Chondrocyte (in vitro differentiated cells): ENCODE measurements at regions not wholly inside any gene's neighbourhood (a gene's known extent, or its start where the extent isn't known, plus 50 kb on each side); places are given as distances from the start of the nearest gene placed in this dataset.

Experiments
- DNase-seq: peaks from one replicate; pipeline ENCODE4 v3.0.0; 2021; ENCODE audit warnings: mixed read lengths, low spot score
- H3K27ac Mint-ChIP-seq: one replicate; pipeline ENCODE4 v1.8.0; 2021; ENCODE audit warnings: mild to moderate bottlenecking, moderate library complexity, mixed read lengths; ENCODE audit not compliant: unreplicated experiment
- H3K27me3 Mint-ChIP-seq: 2 replicates; pipeline ENCODE4 v1.8.0; 2021; ENCODE audit warnings: low read depth, mixed read lengths
- H3K36me3 Mint-ChIP-seq: 2 replicates; pipeline ENCODE4 v1.8.0; 2021; ENCODE audit warnings: low read depth, mixed read lengths
- H3K4me1 Mint-ChIP-seq: 2 replicates; pipeline ENCODE4 v1.8.0; 2021; ENCODE audit warnings: low read depth, mild to moderate bottlenecking, mixed read lengths
- H3K4me3 Mint-ChIP-seq: one replicate; pipeline ENCODE4 v1.8.0; 2021; ENCODE audit warnings: mild to moderate bottlenecking, moderate library complexity, mixed read lengths; ENCODE audit not compliant: unreplicated experiment
- H3K9me3 Mint-ChIP-seq: 2 replicates; pipeline ENCODE4 v1.8.0; 2021; ENCODE audit warnings: low read depth, mixed read lengths
- CTCF ChIP-seq: fragments of 200-600 bp; sonication (generic); IDR thresholded peaks from 2 replicates; pipeline ENCODE4 v1.5.0; 2021; ENCODE audit warnings: antibody characterized with exemption, mild to moderate bottlenecking, moderate library complexity

GRCh38 chr4:36494747-36495146 is 213.3 kb downstream of the DTHD1 start:
- H3K9me3 Mint-ChIP-seq = no peaks in the 10 kb centered on the region
- no peak overlapping the region for H3K4me3 Mint-ChIP-seq
- DNase-seq = no peak
- no peaks in the 10 kb centered on the region for H3K4me1 Mint-ChIP-seq
- H3K27ac Mint-ChIP-seq = no peak overlapping the region
- TF ChIP-seq CTCF = no peak
- H3K27me3 Mint-ChIP-seq = peaks cover under 1% of the 10 kb centered on the region
- H3K36me3 Mint-ChIP-seq = no peaks in the 10 kb centered on the region

DNA sequence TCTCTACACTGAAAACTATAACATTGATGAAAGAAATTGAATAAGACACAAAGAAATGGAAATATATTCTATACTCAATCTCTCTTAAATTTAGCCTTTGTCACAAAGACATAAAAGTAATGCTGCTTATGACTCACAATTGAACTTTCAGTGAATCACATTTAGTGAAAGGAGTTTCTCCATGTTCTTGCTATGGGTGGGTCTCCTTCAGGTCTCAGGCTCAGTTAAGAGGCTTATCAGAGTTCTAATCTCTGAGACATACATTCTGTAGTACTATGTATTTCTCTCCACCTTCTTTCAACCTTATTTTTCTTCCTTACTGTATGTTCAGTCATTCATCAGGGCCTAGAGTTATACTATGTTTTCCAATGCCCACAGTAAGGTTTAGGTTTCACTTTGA is 220.9 kb downstream of the DTHD1 start:
- Mint-ChIP-seq H3K27me3 (peaks cover 2% of the 10 kb centered on the region), H3K36me3 (no peaks in the 10 kb centered on the region), H3K9me3 (peaks cover 6% of the 10 kb centered on the region), H3K27ac (no peak overlapping the region), H3K4me1 (no peaks in the 10 kb centered on the region), H3K4me3 (no peak overlapping the region)
- no peak for DNase-seq
- TF ChIP-seq CTCF = no peak

DNA sequence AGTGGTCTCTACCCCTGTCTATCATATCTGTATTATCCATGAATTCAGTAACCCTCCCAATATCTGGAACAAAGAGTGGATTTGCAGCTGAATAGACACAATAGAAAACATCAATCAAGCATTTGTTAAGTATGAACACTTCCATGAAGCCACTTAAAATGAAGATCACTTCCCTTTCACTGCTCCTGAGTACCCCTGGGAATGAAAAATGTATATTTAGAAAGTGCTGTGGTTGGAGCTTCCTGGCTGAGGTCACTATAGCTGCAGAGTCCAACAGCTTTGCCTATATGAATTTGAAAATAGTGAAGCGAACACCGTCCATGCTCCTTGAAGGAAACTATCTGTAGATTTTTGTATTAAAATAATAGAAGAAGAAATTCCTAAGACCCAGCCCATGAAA is 227.0 kb downstream of the DTHD1 start:
- no peak for TF ChIP-seq CTCF
- Mint-ChIP-seq H3K4me3 (no peak overlapping the region), H3K36me3 (no peaks in the 10 kb centered on the region), H3K27me3 (no peaks in the 10 kb centered on the region), H3K4me1 (no peaks in the 10 kb centered on the region), H3K27ac (no peak overlapping the region), H3K9me3 (peaks cover 5% of the 10 kb centered on the region)
- DNase-seq = no peak

DNA sequence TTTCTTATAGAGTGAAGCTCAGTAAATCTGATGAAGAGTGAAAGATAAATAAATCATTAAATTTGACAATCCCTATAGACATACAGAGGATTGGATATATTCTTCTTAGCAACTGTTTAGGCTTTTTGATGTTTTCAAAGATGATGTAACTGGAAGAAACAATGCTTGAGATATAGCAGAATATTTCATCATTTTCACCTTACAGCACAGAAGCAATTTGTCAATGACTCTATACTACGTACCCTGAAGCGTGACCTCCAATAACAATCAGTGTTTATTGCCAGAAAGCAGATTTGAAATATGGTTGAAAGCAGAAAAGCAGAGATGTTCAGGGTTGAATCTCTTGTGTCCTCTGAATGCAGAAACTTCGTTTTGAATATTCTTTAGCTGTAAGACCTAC is 228.4 kb downstream of the DTHD1 start:
- Mint-ChIP-seq H3K4me3 (no peak overlapping the region), H3K27me3 (no peaks in the 10 kb centered on the region), H3K36me3 (no peaks in the 10 kb centered on the region), H3K4me1 (no peaks in the 10 kb centered on the region), H3K27ac (no peak overlapping the region), H3K9me3 (peaks cover 5% of the 10 kb centered on the region)
- DNase-seq = no peak
- TF ChIP-seq CTCF = no peak

GRCh38 chr4:36511785-36512184 is 230.4 kb downstream of the DTHD1 start:
- no peak for DNase-seq
- H3K36me3 Mint-ChIP-seq = no peaks in the 10 kb centered on the region
- no peak for TF ChIP-seq CTCF
- peaks cover 5% of the 10 kb centered on the region for H3K9me3 Mint-ChIP-seq
- H3K27ac Mint-ChIP-seq = no peak overlapping the region
- no peaks in the 10 kb centered on the region for H3K27me3 Mint-ChIP-seq
- no peak overlapping the region for H3K4me3 Mint-ChIP-seq
- no peaks in the 10 kb centered on the region for H3K4me1 Mint-ChIP-seq
